Liver (tissue), 8 donors: ENCODE measurements at regions not wholly inside any gene's neighbourhood (a gene's known extent, or its start where the extent isn't known, plus 50 kb on each side); places are given as distances from the start of the nearest gene placed in this dataset.

Experiments used
- DNase-seq: peaks from one replicate; pipeline ENCODE4 v3.0.0-alpha.2; 2017; ENCODE audit warnings: low spot score
- H3K27ac ChIP-seq, 2 donors: one replicate each; pipeline ENCODE4 v1.7.0; 2013; ENCODE audit warnings: inconsistent platforms in 2 of 2, low read length in 2 of 2, control low read depth in 1 of 2, low read depth in 1 of 2, mild to moderate bottlenecking in 1 of 2
- H3K27me3 ChIP-seq, 4 donors: one replicate each; pipeline versions ENCODE4 v1.6.1 to v1.7.0; 2013; ENCODE audit warnings: low read length in 3 of 4, inconsistent platforms in 1 of 4, mild to moderate bottlenecking in 1 of 4, moderate library complexity in 1 of 4; ENCODE audit not compliant: control insufficient read depth in 4 of 4, insufficient read depth in 4 of 4
- H3K36me3 ChIP-seq, 4 donors: one replicate each; pipeline versions ENCODE4 v1.6.1 to v1.7.0; 2013; ENCODE audit warnings: low read length in 3 of 4, mild to moderate bottlenecking in 3 of 4, low read depth in 1 of 4, moderate library complexity in 1 of 4; ENCODE audit not compliant: control insufficient read depth in 4 of 4, insufficient read depth in 3 of 4
- H3K4me1 ChIP-seq, 4 donors: one replicate each; pipeline versions ENCODE4 v1.6.1 to v1.7.0; 2013; ENCODE audit warnings: low read length in 3 of 4, mild to moderate bottlenecking in 3 of 4, moderate library complexity in 1 of 4; ENCODE audit not compliant: control insufficient read depth in 4 of 4, insufficient read depth in 4 of 4
- H3K4me3 ChIP-seq, 3 donors: one replicate each; pipeline versions ENCODE4 v1.6.1 to v1.7.0; 2013; ENCODE audit warnings: low read length in 3 of 3, control low read depth in 1 of 3, low read depth in 1 of 3, mild to moderate bottlenecking in 1 of 3
- H3K9ac ChIP-seq, 2 donors: one replicate each; pipeline ENCODE4 v1.7.0; 2013; ENCODE audit warnings: low read length in 2 of 2, mild to moderate bottlenecking in 2 of 2, moderate library complexity in 2 of 2, control low read depth in 1 of 2, low read depth in 1 of 2
- H3K9me3 ChIP-seq, 4 donors: one replicate each; pipeline versions ENCODE4 v1.6.1 to v1.7.0; 2013; ENCODE audit warnings: low read length in 3 of 4; ENCODE audit not compliant: control insufficient read depth in 4 of 4
- ATF3 ChIP-seq: IDR thresholded peaks from 2 replicates; pipeline ENCODE4 v1.6.1; 2016; ENCODE audit warnings: antibody characterized with exemption
- CTCF ChIP-seq: fragments of 150-350 bp; IDR thresholded peaks from 2 replicates; pipeline ENCODE4 v1.5.1; 2017; ENCODE audit warnings: improper control_type of control experiment, low read depth, low read length; ENCODE audit not compliant: missing input control
- EGR1 ChIP-seq, 2 donors: IDR thresholded peaks; 2 replicates each; pipeline ENCODE4 v1.6.1; 2016 to 2018; ENCODE audit warnings: antibody characterized with exemption in 2 of 2, low read depth in 2 of 2
- FOXA1 ChIP-seq: IDR thresholded peaks from 2 replicates; pipeline ENCODE4 v1.6.1; 2016; ENCODE audit warnings: antibody characterized with exemption
- FOXA2 ChIP-seq: IDR thresholded peaks from 2 replicates; pipeline ENCODE4 v1.6.1; 2016; ENCODE audit warnings: antibody characterized with exemption
- GABPA ChIP-seq, 2 donors: IDR thresholded peaks in 1 of 2; conservative IDR thresholded peaks in 1 of 2; 2 replicates each; pipeline ENCODE4 v1.6.1; 2016; ENCODE audit warnings: antibody characterized with exemption in 2 of 2, mild to moderate bottlenecking in 1 of 2, moderate library complexity in 1 of 2
- HNF4A ChIP-seq, 2 donors: conservative IDR thresholded peaks; 2 replicates each; pipeline ENCODE4 v1.6.1; 2016; ENCODE audit warnings: antibody characterized with exemption in 2 of 2, mild to moderate bottlenecking in 2 of 2
- HNF4G ChIP-seq: IDR thresholded peaks from 2 replicates; pipeline ENCODE4 v1.6.1; 2016; ENCODE audit warnings: antibody characterized with exemption
- JUND ChIP-seq, 2 donors: IDR thresholded peaks; 2 replicates each; pipeline ENCODE4 v1.6.1; 2016; ENCODE audit warnings: antibody characterized with exemption in 2 of 2
- MAX ChIP-seq: IDR thresholded peaks from 2 replicates; pipeline ENCODE4 v1.6.1; 2016; ENCODE audit warnings: antibody characterized with exemption
- NR2F2 ChIP-seq: IDR thresholded peaks from 2 replicates; pipeline ENCODE4 v1.6.1; 2016; ENCODE audit warnings: antibody characterized with exemption
- RAD21 ChIP-seq, 2 donors: IDR thresholded peaks; 2 replicates each; pipeline ENCODE4 v1.6.1; 2016; ENCODE audit warnings: antibody characterized with exemption in 2 of 2, mild to moderate bottlenecking in 2 of 2
- RXRA ChIP-seq, 2 donors: IDR thresholded peaks; 2 replicates each; pipeline ENCODE4 v1.6.1; 2017 to 2018; ENCODE audit warnings: antibody characterized with exemption in 2 of 2, mild to moderate bottlenecking in 1 of 2
- SP1 ChIP-seq: IDR thresholded peaks from 2 replicates; pipeline ENCODE4 v1.6.1; 2018; ENCODE audit warnings: antibody characterized with exemption, mild to moderate bottlenecking
- TAF1 ChIP-seq: conservative IDR thresholded peaks from 2 replicates; pipeline ENCODE4 v1.6.1; 2016; ENCODE audit warnings: antibody characterized with exemption, mild to moderate bottlenecking
- YY1 ChIP-seq: IDR thresholded peaks from 2 replicates; pipeline ENCODE4 v1.6.1; 2016; ENCODE audit warnings: antibody characterized with exemption, mild to moderate bottlenecking
- ZBTB33 ChIP-seq: IDR thresholded peaks from 2 replicates; pipeline ENCODE4 v1.6.1; 2016; ENCODE audit warnings: antibody characterized with exemption
- WGBS: extraction: QIAGEN DNeasy Blood & Tissue Kit; methylation state at CpG from one replicate; pipeline ENCODE4 v1.1.7; 2013; 5-methylcytosine and 5-hydroxymethylcytosine counted together
- TF ChIP-seq, protein P1 (sequence below): IDR thresholded peaks from 2 replicates; pipeline ENCODE4 v1.6.1; 2016; ENCODE audit warnings: antibody characterized with exemption, mild to moderate bottlenecking
- donor health status: healthy.
- donor health status: healthy.
- donor health status: healthy.
- donor health status: healthy.
- donor health status: healthy.

DNA sequence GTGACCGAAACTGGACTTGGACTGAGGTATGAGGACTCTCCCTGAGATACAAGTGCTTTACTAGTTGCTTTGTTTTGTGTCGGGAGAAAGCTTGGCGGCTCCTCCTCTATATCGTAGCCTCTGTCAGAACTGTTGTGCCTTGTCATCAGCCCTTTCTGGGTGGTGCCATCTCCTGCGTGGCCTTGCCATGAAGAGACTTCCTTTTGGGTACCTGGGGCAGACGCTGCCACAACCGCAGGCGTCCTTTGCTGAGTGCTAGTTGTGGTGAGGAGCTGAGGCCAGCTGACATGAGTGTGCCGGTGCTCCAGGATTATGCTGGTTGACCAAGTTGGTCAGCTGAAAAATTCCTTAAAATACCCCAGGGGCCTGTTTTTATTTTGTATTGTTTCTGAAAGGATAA is 124.5 kb downstream of the AKAP11 start:
- Histone ChIP-seq H3K9me3 (no peaks in the 10 kb centered on the region), H3K36me3 (no peaks in the 10 kb centered on the region), H3K4me1 (no peaks in the 10 kb centered on the region), H3K9ac (no peak overlapping the region), H3K27me3 (peaks cover 0 to 2% (median 0%) of the 10 kb centered on the region in 4 donors), H3K4me3 (no peak overlapping the region), H3K27ac (no peak overlapping the region)
- TF ChIP-seq NR2F2 = no peak
- TF ChIP-seq, protein P1, sequence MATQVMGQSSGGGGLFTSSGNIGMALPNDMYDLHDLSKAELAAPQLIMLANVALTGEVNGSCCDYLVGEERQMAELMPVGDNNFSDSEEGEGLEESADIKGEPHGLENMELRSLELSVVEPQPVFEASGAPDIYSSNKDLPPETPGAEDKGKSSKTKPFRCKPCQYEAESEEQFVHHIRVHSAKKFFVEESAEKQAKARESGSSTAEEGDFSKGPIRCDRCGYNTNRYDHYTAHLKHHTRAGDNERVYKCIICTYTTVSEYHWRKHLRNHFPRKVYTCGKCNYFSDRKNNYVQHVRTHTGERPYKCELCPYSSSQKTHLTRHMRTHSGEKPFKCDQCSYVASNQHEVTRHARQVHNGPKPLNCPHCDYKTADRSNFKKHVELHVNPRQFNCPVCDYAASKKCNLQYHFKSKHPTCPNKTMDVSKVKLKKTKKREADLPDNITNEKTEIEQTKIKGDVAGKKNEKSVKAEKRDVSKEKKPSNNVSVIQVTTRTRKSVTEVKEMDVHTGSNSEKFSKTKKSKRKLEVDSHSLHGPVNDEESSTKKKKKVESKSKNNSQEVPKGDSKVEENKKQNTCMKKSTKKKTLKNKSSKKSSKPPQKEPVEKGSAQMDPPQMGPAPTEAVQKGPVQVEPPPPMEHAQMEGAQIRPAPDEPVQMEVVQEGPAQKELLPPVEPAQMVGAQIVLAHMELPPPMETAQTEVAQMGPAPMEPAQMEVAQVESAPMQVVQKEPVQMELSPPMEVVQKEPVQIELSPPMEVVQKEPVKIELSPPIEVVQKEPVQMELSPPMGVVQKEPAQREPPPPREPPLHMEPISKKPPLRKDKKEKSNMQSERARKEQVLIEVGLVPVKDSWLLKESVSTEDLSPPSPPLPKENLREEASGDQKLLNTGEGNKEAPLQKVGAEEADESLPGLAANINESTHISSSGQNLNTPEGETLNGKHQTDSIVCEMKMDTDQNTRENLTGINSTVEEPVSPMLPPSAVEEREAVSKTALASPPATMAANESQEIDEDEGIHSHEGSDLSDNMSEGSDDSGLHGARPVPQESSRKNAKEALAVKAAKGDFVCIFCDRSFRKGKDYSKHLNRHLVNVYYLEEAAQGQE = no peak
- no peak for TF ChIP-seq FOXA1
- TF ChIP-seq ATF3 = no peak
- no peak for TF ChIP-seq GABPA (IDR thresholded peaks at IDR 0.05 in 1 of 2, conservative IDR thresholded peaks at IDR 0.05 in 1 of 2)
- no peak for TF ChIP-seq RXRA (IDR thresholded peaks at IDR 0.05)
- TF ChIP-seq MAX = no peak
- TF ChIP-seq HNF4A (conservative IDR thresholded peaks at IDR 0.05) = no peak
- no peak for TF ChIP-seq ZBTB33
- TF ChIP-seq FOXA2 = no peak
- no peak for DNase-seq
- 89% methylated on average over 9 of the region's 9 CpGs for WGBS

DNA sequence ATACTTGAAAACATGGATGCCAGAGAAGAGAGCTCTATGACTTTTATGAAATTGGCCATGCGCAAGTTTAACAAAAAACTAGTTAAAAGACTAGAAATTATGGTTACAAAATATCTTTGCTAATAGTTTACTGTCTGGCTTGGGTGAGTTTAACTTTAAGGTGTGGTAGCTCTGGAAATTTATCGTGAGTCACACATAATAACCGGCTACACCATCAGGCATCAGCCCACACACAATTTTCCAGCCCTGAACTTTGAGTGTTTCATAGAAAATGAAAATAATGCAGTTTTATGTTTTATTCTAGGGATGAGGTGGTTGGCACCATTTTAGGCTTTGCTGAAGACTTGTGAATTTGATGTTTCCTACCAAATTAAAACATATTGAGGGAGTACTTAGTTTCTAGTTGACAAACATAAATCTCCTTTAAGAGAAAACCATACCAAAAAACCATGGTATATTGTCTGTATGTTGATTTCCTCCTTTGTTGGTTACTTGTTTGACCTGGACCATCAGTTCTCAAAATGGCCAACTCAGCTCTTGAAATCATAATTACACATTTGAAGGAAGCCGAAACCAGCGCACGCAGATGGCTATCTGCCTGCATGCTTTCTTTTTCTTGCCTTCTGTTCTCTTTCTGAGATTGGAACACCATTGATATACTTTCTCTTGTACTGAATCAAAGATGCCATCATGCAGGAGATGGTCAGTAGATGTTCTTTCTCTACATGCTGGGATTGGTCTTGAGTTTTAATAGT is 125.1 kb downstream of the AKAP11 start:
- Histone ChIP-seq H3K9me3 (no peaks in the 10 kb centered on the region), H3K27me3 (peaks cover 0 to 2% (median 0%) of the 10 kb centered on the region in 4 donors), H3K9ac (no peak overlapping the region), H3K36me3 (no peaks in the 10 kb centered on the region), H3K27ac (no peak overlapping the region), H3K4me1 (no peaks in the 10 kb centered on the region), H3K4me3 (no peak overlapping the region)
- DNase-seq = no peak
- WGBS = 96% methylated on average over 6 of the region's 6 CpGs
- TF ChIP-seq CTCF = no peak
- TF ChIP-seq TAF1 = no peak
- no peak for TF ChIP-seq HNF4A (conservative IDR thresholded peaks at IDR 0.05)
- no peak for TF ChIP-seq GABPA (IDR thresholded peaks at IDR 0.05 in 1 of 2, conservative IDR thresholded peaks at IDR 0.05 in 1 of 2)
- TF ChIP-seq, protein P1 = no peak
- TF ChIP-seq ZBTB33 = no peak
- TF ChIP-seq RAD21 (IDR thresholded peaks at IDR 0.05) = no peak
- no peak for TF ChIP-seq SP1
- TF ChIP-seq FOXA2 = no peak
- TF ChIP-seq YY1 = no peak
- TF ChIP-seq EGR1 (IDR thresholded peaks at IDR 0.05; ENCODE audit: low read depth in 2 of 2) = no peak
- TF ChIP-seq RXRA (IDR thresholded peaks at IDR 0.05) = no peak
- no peak for TF ChIP-seq NR2F2
- TF ChIP-seq HNF4G = no peak
- no peak for TF ChIP-seq JUND (IDR thresholded peaks at IDR 0.05)
- no peak for TF ChIP-seq FOXA1
